Femur (tissue), 1 donor: ENCODE measurements at regions not wholly inside any gene's neighbourhood (a gene's known extent, or its start where the extent isn't known, plus 50 kb on each side); places are given as distances from the start of the nearest gene placed in this dataset.

ENCODE experiments used
- DNase-seq: peaks from one replicate; pipeline ENCODE4 v3.0.0-alpha.2; 2017

DNA sequence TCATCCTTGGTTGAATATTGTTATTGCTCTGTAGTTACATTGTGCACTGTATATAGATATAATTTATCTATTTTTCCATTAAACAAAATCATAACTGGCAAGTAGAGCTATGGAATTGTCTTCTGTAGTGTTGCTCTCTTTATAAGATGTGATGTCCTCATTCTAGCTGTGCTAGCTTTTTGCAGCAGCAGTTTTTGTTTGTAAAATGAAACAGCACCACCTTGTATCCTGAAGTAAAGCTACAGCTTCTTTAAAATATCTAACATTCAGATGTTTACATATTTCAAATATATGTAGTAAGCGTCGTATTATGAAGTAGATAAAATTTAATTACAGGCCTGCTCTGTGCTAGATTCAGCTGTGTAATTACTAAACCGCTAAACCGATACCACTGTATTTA, 328.8 kb upstream of the MANEA start:
- DNase-seq, result no peak

DNA sequence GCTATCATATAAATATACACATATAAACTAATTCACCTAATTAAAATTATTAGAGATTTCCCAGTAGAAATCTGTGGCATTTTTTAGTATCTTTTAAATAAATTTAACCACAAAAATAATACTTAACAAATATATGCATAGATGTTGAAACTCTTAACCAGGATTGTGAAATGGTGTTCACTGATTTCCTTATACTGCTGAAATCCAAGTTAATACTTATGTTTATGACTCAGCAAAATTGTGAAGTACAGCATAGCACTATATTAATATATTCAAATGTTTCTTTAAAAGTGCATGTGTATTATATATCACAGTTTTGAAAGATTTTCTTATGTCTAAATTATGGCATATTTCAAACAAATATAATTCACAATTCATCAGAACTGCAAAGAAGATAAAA, 328.2 kb upstream of the MANEA start:
- no peak for DNase-seq

GRCh38 chr6:95249661-95250060, 327.7 kb upstream of the MANEA start:
- DNase-seq, result no peak

DNA sequence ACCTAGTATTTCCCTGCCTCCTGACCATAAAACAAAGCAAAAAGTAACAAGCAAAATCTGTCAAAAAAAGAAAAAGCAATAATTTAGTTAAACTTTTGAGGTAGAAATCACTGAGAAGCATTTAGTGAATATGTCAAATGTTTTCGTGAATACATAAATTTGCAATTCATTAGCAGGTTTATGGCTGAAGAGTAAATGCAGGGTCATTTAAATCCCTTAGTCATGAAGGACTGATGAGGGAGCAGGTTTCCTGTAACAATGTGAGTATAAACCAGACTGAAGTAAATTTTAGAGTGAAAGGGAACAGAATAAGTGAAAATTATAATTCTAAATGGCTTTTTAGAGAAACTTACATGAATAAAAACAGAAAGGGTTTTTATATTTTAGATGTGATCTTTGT, 313.5 kb upstream of the MANEA start:
- no peak for DNase-seq

- DNase-seq, result no peak
Observed at GRCh38 chr6:95266537-95267258, 310.6 kb upstream of the MANEA start.

- DNase-seq, result no peak
Observed at GRCh38 chr6:95274686-95275235, 302.6 kb upstream of the MANEA start.

GRCh38 chr6:95279616-95280015, 297.7 kb upstream of the MANEA start:
- peak; percentile 47 for DNase-seq

GRCh38 chr6:95280686-95281273, 296.6 kb upstream of the MANEA start:
- no peak for DNase-seq

DNA sequence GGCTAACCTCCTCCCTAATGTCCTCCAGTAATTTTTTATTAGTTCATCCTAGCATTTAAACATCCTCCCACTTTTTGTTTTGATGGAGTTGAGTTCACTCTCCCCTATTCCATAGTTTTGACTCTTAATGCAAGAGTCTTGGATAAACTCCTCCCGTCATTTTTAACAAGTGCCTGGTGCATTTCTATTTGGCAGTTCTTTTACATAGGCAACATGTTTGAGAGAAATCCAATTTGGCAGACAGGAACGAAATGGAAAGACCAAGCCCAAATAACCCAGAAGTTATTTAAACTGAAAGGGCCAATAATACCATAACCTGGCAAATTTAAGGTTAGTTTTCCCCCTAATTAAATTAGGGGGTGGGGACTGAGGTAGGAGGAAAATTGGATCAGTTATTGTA, 291.5 kb upstream of the MANEA start:
- DNase-seq, result no peak

GRCh38 chr6:95286874-95287273, 290.5 kb upstream of the MANEA start:
- no peak for DNase-seq

DNA sequence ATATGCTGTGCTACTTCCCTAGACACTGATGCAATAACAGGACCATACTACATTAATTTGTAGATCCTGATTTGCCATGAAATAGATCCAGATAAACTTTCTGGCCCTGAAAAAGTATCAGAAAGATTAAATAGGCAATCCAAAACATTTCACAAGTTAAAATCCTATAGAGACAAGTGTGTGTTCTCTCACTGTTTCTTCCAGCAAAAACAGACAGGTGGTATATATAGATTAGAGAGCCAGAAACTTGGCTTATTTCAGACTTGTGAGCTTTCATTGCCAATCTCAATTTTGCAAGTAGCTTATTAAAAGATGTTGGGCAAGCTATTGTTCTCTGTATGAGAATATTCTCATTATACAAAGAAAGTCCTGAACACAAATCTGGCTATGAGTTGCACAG, 289.1 kb upstream of the MANEA start:
- no peak for DNase-seq

DNA sequence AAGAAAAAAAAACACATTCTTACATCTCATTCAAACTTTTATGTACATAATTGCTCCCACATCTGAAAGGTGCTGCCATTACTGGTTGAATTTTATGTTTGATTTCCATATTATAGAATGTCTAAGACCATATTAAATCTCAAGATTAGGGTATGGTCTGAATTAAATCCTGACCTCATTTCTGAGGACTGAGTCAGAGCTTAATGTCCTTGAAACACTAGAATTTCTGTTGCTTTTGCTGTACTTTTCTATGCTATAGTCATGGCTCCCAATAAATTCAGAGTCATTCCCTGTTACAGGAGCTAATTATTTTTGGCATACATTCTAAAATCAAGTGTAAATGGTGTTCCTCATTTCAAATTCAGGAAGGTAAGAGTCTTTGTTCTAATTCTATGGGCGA, 285.3 kb upstream of the MANEA start:
- DNase-seq, result no peak

DNA sequence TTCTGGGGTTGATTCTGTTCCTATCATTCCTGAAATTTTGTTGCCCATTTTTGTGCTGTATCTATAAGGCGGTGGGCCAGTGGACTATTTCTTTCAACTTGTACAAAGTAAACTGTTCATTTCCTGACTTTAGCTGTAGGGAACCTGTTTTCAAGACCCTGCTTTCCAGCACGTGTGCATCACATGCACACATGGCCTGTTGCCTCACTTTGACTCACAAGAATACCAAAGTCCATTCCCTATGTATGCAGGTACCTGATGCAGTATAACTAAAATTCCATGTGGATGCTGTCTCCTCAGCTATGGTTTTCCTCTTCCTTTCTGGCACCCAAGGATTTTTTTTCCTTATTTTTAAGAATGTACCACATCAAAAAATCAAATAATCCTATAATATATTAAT, 284.1 kb upstream of the MANEA start:
- DNase-seq, result no peak

DNA sequence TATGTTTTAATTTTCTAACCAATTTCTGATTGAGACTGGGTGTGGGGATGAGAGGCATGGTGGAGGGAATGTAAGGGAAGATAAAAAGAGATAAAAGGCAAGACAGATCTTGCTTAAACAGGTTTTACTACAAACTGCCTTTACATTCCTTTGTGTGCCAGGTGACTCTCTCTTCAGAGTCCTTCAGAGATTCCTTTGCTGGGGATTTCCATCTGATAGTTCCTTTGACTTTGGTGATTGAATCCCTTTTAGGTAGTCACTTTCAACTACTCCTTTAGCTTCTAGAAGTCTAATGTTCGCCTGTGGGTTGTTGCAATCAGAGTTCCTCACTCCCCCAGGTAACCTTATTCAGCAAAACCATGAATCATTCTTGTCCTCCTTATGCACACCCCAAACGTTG, 283.3 kb upstream of the MANEA start:
- no peak for DNase-seq

DNA sequence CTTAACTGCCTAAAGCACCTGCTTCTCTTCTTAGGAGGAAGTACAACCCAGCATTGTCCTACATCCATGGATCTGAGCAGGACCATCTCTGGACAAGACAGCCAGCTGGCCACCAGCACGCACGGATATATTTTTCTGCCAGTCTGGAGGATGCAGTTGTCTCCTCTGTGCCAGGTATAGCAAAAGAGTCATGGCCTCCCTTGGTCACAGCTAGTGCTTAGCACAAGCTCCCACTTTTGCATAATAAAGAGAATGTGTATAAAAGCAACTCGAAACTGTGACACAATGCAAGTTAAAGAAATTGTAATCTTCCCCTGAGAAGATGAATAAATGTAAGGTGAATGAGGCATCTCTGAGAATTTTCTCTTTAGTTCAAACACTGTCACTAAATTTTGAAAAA, 267.8 kb upstream of the MANEA start:
- no peak for DNase-seq

- DNase-seq, result no peak
Observed at GRCh38 chr6:95318137-95318536, 259.2 kb upstream of the MANEA start.

DNA sequence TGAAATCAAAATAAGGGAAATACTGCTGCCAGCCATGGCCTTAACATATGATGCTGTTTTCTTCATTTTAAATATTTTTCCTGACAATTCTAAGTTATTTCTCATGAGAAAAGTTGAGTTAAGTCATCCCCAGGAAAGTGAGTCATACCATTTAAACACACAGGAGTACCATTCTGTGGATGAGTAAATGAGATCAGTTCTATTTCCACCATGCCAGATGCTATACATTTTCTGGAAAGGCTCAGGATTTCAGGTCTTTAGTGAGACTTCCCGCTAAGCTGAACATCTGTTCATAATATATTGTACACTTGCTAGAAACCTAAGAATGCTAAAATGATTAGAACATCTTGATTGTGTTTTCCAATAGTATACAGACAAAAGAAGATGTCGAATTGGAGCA, 256.2 kb upstream of the MANEA start:
- no peak for DNase-seq

- no peak for DNase-seq
Observed at GRCh38 chr6:95325916-95326315, 251.4 kb upstream of the MANEA start.

- no peak for DNase-seq
Observed at GRCh38 chr6:95328231-95328630, 249.1 kb upstream of the MANEA start.

DNA sequence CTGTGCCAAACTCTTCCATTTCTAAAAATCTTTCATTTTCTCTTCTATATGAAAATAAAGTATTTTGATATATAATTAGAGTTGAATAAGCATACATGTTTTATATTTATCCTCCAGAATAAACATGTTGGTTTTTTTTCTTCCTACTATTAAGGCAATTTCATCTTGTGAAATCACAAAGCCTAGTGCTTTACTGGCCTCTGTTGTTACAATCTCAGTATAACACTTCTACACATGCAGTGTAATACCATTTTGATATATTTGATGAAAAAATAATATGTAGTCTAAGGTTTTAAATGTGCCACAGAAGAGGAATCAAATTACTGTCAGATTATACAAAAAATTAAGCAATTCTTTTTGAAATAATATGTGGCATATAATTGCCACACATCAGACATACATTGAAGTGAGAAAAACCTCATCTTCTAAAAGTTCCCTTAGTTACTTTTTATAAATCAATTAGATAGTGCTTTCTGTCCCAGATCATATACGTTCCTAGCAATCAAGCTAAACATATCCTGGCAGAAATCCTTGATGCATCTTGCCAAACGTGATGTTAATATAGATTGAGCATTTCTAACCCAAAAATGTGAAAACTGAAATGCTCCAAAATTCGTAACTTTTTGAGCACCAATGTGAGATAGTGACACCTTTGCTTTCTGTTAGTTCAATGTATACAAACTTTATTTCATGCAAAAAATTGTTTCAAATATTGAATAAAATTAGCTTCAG, 225.1 kb upstream of the MANEA start:
- DNase-seq, result no peak

- DNase-seq, result no peak
Observed at GRCh38 chr6:95354551-95354950, 222.8 kb upstream of the MANEA start.

DNA sequence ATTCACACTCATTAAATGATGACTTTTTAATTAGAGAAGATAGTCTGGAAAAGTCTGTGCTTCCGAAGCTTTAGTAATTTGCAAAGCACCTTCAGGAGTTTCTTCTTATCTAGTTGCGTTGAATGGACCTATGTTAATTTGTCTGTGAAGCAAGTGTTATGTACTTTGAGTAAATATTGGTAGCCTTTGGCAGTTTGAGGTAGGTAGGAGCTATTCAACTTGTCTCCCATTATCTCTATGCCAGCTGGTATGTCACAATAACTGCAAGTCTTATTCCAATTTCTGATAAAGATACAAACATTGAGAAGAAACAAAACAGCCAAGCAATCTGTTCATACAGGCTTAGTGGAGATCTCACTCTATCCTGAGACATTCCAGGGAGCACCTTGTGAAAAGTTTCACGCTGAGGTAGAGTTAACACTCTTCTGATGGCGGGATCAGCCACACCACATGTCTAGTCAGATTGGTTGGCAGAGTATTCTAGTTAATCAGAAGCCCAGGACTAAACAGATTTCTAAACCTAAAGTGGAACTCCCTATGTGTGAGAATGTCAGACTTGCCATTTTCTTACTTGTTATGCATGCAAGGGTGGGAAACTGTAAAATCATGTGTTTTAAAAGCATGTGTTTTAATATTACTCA, 219.8 kb upstream of the MANEA start:
- DNase-seq, result no peak

DNA sequence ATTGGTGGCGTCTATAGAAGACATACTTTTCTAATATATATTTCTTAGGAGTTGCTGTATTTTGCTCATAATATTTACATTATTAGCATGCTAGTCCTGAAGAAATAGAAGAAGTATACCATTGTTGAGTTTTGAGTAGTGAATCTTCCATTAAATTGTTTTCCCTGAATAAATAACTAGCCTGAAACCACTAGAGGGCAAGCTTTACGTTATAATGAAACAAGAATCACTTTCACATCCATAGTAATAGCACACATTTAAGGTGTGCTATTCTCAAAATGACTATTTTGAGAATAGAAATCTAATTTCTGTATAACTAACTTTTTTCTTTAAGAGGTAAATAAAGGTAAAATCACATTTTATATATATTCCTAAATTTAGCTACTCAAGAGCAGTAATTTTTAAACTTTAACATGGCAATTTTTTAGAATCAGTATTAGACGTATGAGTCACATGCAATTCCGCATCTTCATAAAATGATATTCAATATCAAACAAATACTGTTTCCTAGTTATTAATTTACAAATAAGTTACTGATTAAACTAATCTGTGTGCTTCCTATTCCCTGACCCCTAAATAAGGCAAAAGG, 213.2 kb upstream of the MANEA start:
- DNase-seq, result no peak
